GM10248 (cell line): ENCODE measurements at regions not wholly inside any gene's neighbourhood (a gene's known extent, or its start where the extent isn't known, plus 50 kb on each side); places are given as distances from the start of the nearest gene placed in this dataset.

ENCODE experiments used
- CTCF ChIA-PET: fragments of 300-600 bp; sonication (Branson Sonifier 250); formaldehyde crosslinking; extraction: SDS; loops from one replicate; lab custom pipeline; 2021; ENCODE audit warnings: antibody characterized with exemption; lab: Yijun Ruan, JAX
- POLR2A ChIA-PET: fragments of 350-650 bp; sonication (Branson Sonifier 250); formaldehyde crosslinking; extraction: SDS; loops from one replicate; lab custom pipeline; 2020; ENCODE audit warnings: antibody characterized with exemption; lab: Yijun Ruan, JAX
- DNase-seq: peaks from one replicate; pipeline ENCODE4 v3.0.0; 2012; ENCODE audit errors: extremely low spot score
- CTCF ChIP-seq: IDR thresholded peaks from 2 replicates; pipeline ENCODE4 v1.5.1; 2012; ENCODE audit warnings: mild to moderate bottlenecking, low read depth; ENCODE audit errors: extremely low read depth, missing control alignments, control extremely low read depth

- no peak for TF ChIP-seq CTCF
- no peak for DNase-seq
- CTCF ChIA-PET, result interaction anchor here (0.9 kb wide), 1 partner anchor 13 kb away, joined by 3 read pairs; no protein-coding TSS in a partner anchor
- POLR2A ChIA-PET, result no interaction called here
Observed at GRCh38 chr18:65359479-65359878, 391.3 kb upstream of the CDH7 start.

- DNase-seq, result no peak
- no peak for TF ChIP-seq CTCF
- ChIA-PET CTCF (no interaction called here), POLR2A (no interaction called here)
Observed at GRCh38 chr18:65358306-65358705, 392.5 kb upstream of the CDH7 start.

- no peak for DNase-seq
- ChIA-PET POLR2A (no interaction called here), CTCF (no interaction called here)
- TF ChIP-seq CTCF, result no peak
Observed at GRCh38 chr18:65352186-65352585, 398.6 kb upstream of the CDH7 start.

- CTCF ChIA-PET, result no interaction called here
- DNase-seq, result no peak
- POLR2A ChIA-PET, result no interaction called here
- TF ChIP-seq CTCF, result no peak
Observed at GRCh38 chr18:65349635-65350034, 401.2 kb upstream of the CDH7 start.

GRCh38 chr18:65347446-65347845, 403.4 kb upstream of the CDH7 start:
- DNase-seq, result no peak
- POLR2A ChIA-PET, result no interaction called here
- CTCF ChIA-PET, result interaction anchor here (1.2 kb wide), 1 partner anchor 10 kb away, joined by 4 read pairs; no protein-coding TSS in a partner anchor
- TF ChIP-seq CTCF, result no peak

- TF ChIP-seq CTCF, result no peak
- ChIA-PET CTCF (no interaction called here), POLR2A (no interaction called here)
- no peak for DNase-seq
Observed at GRCh38 chr18:65346086-65346485, 404.7 kb upstream of the CDH7 start.

- no peak for DNase-seq
- ChIA-PET CTCF (no interaction called here), POLR2A (no interaction called here)
- TF ChIP-seq CTCF, result no peak
Observed at GRCh38 chr18:65343571-65343970, 407.2 kb upstream of the CDH7 start.
